NCI-H2171 treated with DMSO at 0.1 percent for 48 hours (cell line): ENCODE measurements at regions not wholly inside any gene's neighbourhood (a gene's known extent, or its start where the extent isn't known, plus 50 kb on each side); places are given as distances from the start of the nearest gene placed in this dataset.
"Not testable (repeated sequence)": the region's sequence is repeated elsewhere in the genome, so short reads cannot be mapped to it uniquely, and the experiment has no call there.

Experiments used
- DNase-seq: peaks from one replicate; lab custom pipeline; 2025; lab: John Stamatoyannopoulos, UW

- no peak for DNase-seq
Observed at GRCh38 chr2:219726916-219727315, 99.5 kb downstream of the SLC4A3 start.

GRCh38 chr2:219727771-219728429 is 100.5 kb downstream of the SLC4A3 start:
- no peak for DNase-seq

- no peak for DNase-seq
Observed at GRCh38 chr2:219728991-219729487, 101.6 kb downstream of the SLC4A3 start.

GRCh38 chr2:219731173-219731572 is 103.7 kb downstream of the SLC4A3 start:
- no peak for DNase-seq

- DNase-seq = peak; percentile 70
Observed at GRCh38 chr2:219733106-219733505, 105.7 kb downstream of the SLC4A3 start.

- DNase-seq = no peak
Observed at GRCh38 chr2:219733746-219734145, 106.3 kb downstream of the SLC4A3 start.

GRCh38 chr2:219736209-219736608 is 108.8 kb downstream of the SLC4A3 start:
- DNase-seq = peak; percentile 80

GRCh38 chr2:219737270-219737691 is 109.9 kb downstream of the SLC4A3 start:
- DNase-seq = peak; percentile 34

- no peak for DNase-seq
Observed at GRCh38 chr2:219739066-219739465, 111.6 kb downstream of the SLC4A3 start.

GRCh38 chr2:219739866-219740440 is 112.5 kb downstream of the SLC4A3 start:
- no peak for DNase-seq

GRCh38 chr2:219743548-219743947 is 116.1 kb downstream of the SLC4A3 start:
- no peak for DNase-seq

GRCh38 chr2:219744066-219744465 is 116.6 kb downstream of the SLC4A3 start:
- peak; percentile 13 for DNase-seq

- peak; percentile 64 for DNase-seq
Observed at GRCh38 chr2:219744600-219744999, 117.2 kb downstream of the SLC4A3 start.

GRCh38 chr2:219747637-219748036 is 120.2 kb downstream of the SLC4A3 start:
- DNase-seq = no peak

- peak; percentile 87 for DNase-seq
Observed at GRCh38 chr2:219748671-219749570, 121.5 kb downstream of the SLC4A3 start.

- DNase-seq = not testable (repeated sequence)
Observed at GRCh38 chr2:219751121-219751520, 123.7 kb downstream of the SLC4A3 start.

- DNase-seq = no peak
Observed at GRCh38 chr2:219752726-219753125, 125.3 kb downstream of the SLC4A3 start.

GRCh38 chr2:219758907-219759680 is 131.7 kb downstream of the SLC4A3 start:
- DNase-seq = no peak

- no peak for DNase-seq
Observed at GRCh38 chr2:219759801-219760200, 132.4 kb downstream of the SLC4A3 start.

GRCh38 chr2:219765231-219765911 is 137.9 kb downstream of the SLC4A3 start:
- no peak for DNase-seq

- no peak for DNase-seq
Observed at GRCh38 chr2:219766658-219767057, 139.2 kb downstream of the SLC4A3 start.
